Left hindlimb (tissue), 1 donor: ENCODE measurements at regions not wholly inside any gene's neighbourhood (a gene's known extent, or its start where the extent isn't known, plus 50 kb on each side); places are given as distances from the start of the nearest gene placed in this dataset.
"Not testable (repeated sequence)": the region's sequence is repeated elsewhere in the genome, so short reads cannot be mapped to it uniquely, and the experiment has no call there.

Experiments used
- DNase-seq: peaks from one replicate; pipeline ENCODE4 v3.0.0-alpha.2; 2018

DNA sequence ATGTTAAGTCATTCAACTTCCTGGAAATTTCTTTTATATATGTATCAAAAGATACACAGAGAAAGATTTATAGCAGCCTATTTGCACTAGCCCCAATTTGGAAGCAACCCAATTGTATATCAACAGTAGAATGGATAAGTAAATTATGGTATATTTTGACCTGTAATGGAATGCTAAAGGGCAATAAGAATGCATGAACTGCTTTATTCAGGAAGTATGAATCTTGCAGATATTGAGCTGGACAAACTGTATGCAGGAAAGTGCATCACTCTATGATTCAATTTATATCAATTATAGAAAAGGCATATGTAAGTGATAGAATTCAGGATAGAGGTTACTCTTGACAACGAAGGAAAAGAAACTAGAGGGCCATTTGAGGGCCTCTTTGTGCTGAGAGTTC lies 913.1 kb upstream of the FBXO33 start:
- DNase-seq: no peak

GRCh38 chr14:40340708-40341107 lies 908.5 kb upstream of the FBXO33 start:
- DNase-seq: no peak

- DNase-seq: no peak
Measured at GRCh38 chr14:40336846-40337245, 904.6 kb upstream of the FBXO33 start.

DNA sequence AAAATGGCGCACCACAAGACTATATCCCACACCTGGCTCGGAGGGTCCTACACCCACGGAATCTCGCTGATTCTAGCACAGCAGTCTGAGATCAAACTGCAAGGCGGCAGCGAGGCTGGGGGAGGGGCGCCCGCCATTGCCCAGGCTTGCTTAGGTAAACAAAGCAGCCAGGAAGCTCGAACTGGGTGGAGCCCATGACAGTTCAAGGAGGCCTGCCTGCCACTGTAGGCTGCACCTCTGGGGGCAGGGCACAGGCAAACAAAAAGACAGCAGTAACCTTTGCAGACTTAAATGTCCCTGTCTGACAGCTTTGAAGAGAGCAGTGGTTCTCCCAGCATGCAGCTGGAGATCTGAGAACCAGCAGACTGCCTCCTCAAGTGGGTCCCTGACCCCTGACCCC lies 894.3 kb upstream of the FBXO33 start:
- DNase-seq: not testable (repeated sequence)

DNA sequence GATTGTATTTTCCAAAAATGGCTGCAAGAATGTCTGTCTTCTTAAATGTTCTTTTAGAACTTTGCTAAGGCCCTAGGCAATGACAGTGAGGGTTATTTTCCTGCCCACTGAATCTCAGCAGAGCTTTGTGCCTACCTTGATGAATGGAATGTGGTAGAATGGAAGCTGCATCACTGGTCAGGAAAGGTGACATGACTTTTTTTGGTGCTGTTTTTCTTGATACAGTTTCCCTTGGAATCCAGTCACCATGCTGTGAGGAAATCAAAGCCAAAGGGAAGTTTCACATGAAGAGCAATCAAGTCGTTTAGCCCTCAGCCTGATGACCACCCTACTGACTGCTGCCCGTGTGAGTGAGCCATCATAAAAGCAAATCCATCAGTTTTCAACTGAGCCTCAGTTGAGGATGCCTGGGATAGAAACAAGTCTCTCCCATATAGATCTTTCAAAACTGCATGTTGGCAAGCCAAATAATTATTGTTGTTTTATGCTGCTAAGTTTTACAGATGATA lies 886.0 kb upstream of the FBXO33 start:
- no peak for DNase-seq

GRCh38 chr14:40317690-40318089 lies 885.5 kb upstream of the FBXO33 start:
- DNase-seq: no peak

DNA sequence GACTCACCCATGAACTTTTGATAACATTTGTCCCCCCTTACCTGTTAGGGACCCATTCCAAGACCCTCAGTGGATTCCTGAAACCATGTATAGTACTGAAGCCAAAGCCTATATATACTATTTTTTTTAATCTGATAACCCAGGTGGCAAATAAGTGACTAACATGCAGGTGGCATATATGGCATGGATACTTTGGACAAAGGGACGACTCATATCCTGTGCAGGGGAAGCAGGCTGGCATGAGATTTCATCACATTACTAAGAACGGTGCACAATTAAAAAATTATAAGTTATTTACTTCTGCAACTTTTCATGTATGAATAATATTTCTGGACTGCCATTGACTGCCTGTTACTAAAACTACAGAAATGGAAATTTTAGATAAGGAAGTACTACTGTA lies 880.1 kb upstream of the FBXO33 start:
- DNase-seq: no peak

GRCh38 chr14:40309124-40309523 lies 876.9 kb upstream of the FBXO33 start:
- DNase-seq: no peak

DNA sequence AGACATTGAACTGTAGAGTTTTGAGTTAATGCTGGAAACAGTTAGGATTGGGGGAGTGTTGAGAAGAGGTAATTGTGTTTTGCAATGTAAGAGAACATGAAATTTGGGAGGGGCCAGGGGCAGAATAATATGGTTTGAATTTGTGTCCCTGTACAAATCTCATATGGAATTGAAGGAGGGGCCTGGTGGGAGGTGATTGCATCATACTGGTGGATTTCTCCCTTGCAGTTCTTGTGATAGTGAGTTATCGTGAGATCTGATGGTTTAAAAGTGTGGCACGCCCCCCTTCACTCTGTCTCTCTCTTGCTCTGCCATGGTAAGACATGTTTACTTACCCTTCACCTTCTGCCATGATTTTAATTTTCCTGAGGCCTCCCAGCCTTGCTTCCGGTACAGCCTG lies 876.0 kb upstream of the FBXO33 start:
- no peak for DNase-seq

DNA sequence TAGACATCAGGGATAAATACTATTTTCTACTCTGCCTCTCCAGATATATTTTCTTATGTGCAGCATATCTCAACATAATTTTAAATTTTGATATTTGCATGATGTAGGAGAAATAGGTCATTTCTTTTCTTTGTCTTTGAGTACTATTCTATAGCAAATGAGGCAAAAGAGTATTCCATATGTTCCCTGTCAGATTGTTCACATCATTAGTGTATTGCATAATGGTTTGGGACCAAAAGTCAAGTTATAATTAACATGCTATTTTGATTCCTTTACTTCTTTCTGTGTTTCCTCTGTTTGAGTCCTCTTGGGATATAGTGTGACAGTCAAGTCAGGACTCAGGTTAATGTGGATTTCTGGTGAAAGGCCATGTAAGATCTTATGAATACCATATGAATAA lies 864.6 kb upstream of the FBXO33 start:
- DNase-seq: no peak

DNA sequence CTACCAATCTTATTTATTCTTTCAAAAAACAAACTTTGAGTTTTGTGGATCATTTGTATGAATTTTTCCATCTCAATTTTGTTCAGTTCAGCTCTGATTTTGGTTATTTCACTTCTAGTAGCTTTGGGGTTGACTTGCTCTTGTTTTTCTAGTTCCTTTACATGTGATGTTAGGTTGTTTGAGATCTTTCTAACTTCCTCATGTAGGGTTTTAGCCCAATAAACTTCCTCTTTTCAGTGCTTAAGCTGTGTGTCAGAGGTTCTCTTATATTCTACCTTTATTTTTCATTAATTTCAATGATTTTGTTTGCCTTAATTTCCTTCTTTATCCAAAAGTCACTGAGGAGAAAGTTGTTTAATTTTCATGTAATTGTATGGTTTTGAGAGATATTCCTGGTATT lies 860.4 kb upstream of the FBXO33 start:
- DNase-seq: no peak

GRCh38 chr14:40282196-40282595 lies 850.0 kb upstream of the FBXO33 start:
- DNase-seq: no peak

- DNase-seq: no peak
Measured at GRCh38 chr14:40280652-40281051, 848.4 kb upstream of the FBXO33 start.

DNA sequence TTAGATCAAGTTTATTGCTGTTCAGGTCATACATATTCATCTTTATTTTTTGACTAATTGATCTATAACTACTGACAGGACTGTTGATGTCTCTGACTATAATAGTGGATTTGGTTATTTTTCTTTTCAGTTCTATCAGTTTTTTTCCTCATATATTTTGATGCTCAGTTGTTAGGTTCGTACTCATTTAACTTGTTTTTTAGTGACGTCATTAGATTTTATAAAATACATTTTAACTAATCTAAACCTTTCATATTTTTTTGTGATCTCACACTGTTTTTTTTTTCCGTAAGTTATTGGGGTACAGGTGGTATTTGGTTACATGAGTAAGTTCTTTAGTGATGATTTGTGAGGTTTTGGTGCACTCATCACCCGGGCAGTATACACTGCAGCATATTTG lies 841.2 kb upstream of the FBXO33 start:
- DNase-seq: no peak

DNA sequence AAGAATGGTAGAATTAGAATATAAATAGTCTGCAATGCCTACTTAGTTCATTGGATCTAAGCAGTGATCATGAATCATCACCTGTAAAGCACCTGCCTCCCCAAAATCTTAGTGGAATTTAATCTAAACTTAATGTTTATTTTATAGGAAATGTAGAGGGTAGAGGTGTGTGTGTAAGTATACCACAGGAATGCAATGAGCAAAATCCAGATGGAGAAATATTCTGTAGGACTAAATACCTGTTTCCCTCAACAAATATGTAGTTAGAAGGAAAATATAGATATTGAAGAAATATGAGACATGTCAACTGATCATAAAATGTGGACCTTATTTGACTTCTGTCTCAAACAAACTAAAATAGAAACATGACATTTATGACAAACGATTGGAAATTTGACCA lies 839.2 kb upstream of the FBXO33 start:
- DNase-seq: no peak

DNA sequence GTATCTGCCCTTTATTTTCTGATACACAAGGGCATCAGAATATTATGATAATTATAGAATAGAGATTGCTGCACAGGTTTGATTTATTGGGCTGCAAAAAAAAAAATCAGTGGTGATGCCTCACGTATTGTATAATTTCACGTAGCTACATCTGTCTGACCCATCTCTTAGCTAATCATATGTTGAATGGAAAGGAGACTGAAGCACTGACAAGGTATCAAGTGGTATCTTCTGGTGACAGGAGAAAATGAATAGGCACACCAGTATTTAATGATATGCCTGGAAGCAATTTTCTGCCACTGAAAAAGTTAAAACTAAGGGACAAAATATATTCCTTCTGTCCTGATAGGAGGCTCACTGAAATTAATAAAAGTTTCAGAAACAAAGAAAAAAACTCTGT lies 837.2 kb upstream of the FBXO33 start:
- DNase-seq: no peak

- DNase-seq: no peak
Measured at GRCh38 chr14:40268236-40268635, 836.0 kb upstream of the FBXO33 start.

DNA sequence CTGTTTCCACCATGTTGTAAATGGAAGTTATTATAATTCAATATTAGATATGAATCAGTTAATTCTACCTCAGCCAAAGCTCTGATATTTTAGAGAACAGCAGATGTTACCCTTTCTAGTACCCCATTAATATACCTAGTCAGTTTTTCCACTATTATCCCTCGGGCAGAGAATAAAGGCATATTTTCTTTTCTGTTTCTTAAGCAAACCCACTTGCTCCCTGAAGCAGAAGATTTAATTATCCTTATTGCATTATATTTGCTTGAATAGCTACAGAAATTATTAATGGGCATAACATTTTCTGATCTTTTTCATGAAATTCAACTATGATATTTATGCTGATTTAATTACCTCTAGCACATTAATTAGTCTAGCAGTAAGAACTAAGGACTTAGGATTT lies 832.9 kb upstream of the FBXO33 start:
- no peak for DNase-seq

GRCh38 chr14:40252817-40253447 lies 820.7 kb upstream of the FBXO33 start:
- DNase-seq: no peak

- no peak for DNase-seq
Measured at GRCh38 chr14:40248671-40249070, 816.4 kb upstream of the FBXO33 start.

GRCh38 chr14:40240245-40240859 lies 808.1 kb upstream of the FBXO33 start:
- DNase-seq: no peak

GRCh38 chr14:40232302-40232701 lies 800.1 kb upstream of the FBXO33 start:
- DNase-seq: no peak

DNA sequence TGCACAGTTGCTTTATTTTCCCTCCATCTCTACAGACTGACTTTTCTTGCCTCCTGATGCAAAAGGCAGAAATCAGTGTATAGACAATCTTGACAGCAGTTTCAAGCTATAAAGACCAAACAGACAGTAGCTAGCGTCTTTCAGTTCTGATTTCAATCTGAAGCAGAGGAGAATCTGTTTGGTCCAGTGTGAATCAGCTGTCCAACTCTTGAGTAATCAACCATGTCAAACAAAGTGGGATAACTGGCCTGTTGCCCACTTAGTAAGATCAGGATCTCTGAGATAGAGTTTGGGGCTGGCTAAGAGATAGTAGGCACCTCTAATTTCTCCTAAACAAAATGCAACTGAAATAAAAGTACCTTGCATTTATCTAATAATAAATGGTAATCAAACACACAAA lies 797.4 kb upstream of the FBXO33 start:
- DNase-seq: no peak

DNA sequence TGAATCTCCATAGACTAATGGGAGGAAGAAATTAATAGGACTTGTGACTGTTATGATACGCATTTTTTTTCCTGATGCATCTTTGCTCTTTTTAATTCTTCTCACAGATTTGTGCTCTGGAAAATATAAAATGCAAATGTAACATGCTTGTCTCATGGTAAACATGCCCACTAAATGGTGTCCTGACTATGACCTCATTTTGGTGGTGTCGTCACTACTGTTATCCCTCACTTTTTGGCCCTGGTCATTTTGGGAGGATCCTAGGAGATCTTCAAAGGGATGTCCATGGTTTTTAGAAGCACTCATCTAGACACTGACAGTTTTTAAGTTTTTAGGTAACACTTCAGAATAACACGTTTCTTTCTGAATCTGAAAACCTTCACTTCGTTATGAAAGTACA lies 790.8 kb upstream of the FBXO33 start:
- no peak for DNase-seq

GRCh38 chr14:40221428-40221827 lies 789.2 kb upstream of the FBXO33 start:
- DNase-seq: no peak
